Dendritic cell treated with granulocyte-macrophage colony-stimulating factor and Interleukin-4, amounts not matched to agents 40 ng/mL and 50 ng/mL, for 4 days (primary cell): ENCODE measurements at regions not wholly inside any gene's neighbourhood (a gene's known extent, or its start where the extent isn't known, plus 50 kb on each side); places are given as distances from the start of the nearest gene placed in this dataset.

Experiments
- H3K27ac Mint-ChIP-seq: one replicate; pipeline ENCODE4 v1.8.0; 2022; ENCODE audit warnings: mild to moderate bottlenecking, mixed read lengths
- H3K27me3 Mint-ChIP-seq: one replicate; pipeline ENCODE4 v1.8.0; 2022; ENCODE audit warnings: mild to moderate bottlenecking, mixed read lengths
- H3K36me3 Mint-ChIP-seq: one replicate; pipeline ENCODE4 v1.8.0; 2022; ENCODE audit warnings: low read depth, mixed read lengths
- H3K4me1 Mint-ChIP-seq: one replicate; pipeline ENCODE4 v1.8.0; 2022; ENCODE audit warnings: low read depth, mixed read lengths
- H3K4me3 Mint-ChIP-seq: one replicate; pipeline ENCODE4 v1.8.0; 2022; ENCODE audit warnings: mild to moderate bottlenecking, moderate library complexity, mixed read lengths
- H3K9me3 Mint-ChIP-seq: one replicate; pipeline ENCODE4 v1.8.0; 2022; ENCODE audit warnings: mixed read lengths
- intact Hi-C: fragments of 100-400 bp; cut with micrococcal nuclease; formaldehyde crosslinking; loops from one replicate; pipeline ENCODE4 v1.15.0; 2022

- Mint-ChIP-seq H3K36me3 (no peaks in the 10 kb centered on the region), H3K27me3 (no peaks in the 10 kb centered on the region), H3K4me3 (no peak overlapping the region), H3K4me1 (no peaks in the 10 kb centered on the region), H3K9me3 (peaks cover 19% of the 10 kb centered on the region), H3K27ac (no peak overlapping the region)
- intact Hi-C loops = no loop called here
Observed at GRCh38 chr4:123579961-123580360, 183.4 kb downstream of the SPRY1 start.

- Mint-ChIP-seq H3K27me3 (no peaks in the 10 kb centered on the region), H3K4me1 (no peaks in the 10 kb centered on the region), H3K36me3 (no peaks in the 10 kb centered on the region), H3K9me3 (peaks cover 19% of the 10 kb centered on the region), H3K27ac (no peak overlapping the region), H3K4me3 (no peak overlapping the region)
- intact Hi-C loops = no loop called here
Observed at GRCh38 chr4:123580981-123581664, 184.5 kb downstream of the SPRY1 start.

GRCh38 chr4:123581802-123582201, 185.2 kb downstream of the SPRY1 start:
- H3K36me3 Mint-ChIP-seq = no peaks in the 10 kb centered on the region
- intact Hi-C loops = no loop called here
- peaks cover 19% of the 10 kb centered on the region for H3K9me3 Mint-ChIP-seq
- no peak overlapping the region for H3K4me3 Mint-ChIP-seq
- no peaks in the 10 kb centered on the region for H3K4me1 Mint-ChIP-seq
- no peak overlapping the region for H3K27ac Mint-ChIP-seq
- no peaks in the 10 kb centered on the region for H3K27me3 Mint-ChIP-seq

GRCh38 chr4:123583043-123583442, 186.4 kb downstream of the SPRY1 start:
- intact Hi-C loops = no loop called here

GRCh38 chr4:123585111-123585510, 188.5 kb downstream of the SPRY1 start:
- intact Hi-C loops = no loop called here

More at GRCh38 chr4:123583043-123583442, 186.4 kb downstream of the SPRY1 start:
- Mint-ChIP-seq H3K27ac (no peak overlapping the region), H3K27me3 (no peaks in the 10 kb centered on the region), H3K4me3 (no peak overlapping the region), H3K4me1 (peaks cover 2% of the 10 kb centered on the region), H3K9me3 (peaks cover 19% of the 10 kb centered on the region), H3K36me3 (no peaks in the 10 kb centered on the region)

GRCh38 chr4:123587983-123588494, 191.4 kb downstream of the SPRY1 start:
- peaks cover 6% of the 10 kb centered on the region for H3K4me1 Mint-ChIP-seq
- no peaks in the 10 kb centered on the region for H3K27me3 Mint-ChIP-seq
- H3K4me3 Mint-ChIP-seq = no peak overlapping the region
- no peaks in the 10 kb centered on the region for H3K9me3 Mint-ChIP-seq
- H3K27ac Mint-ChIP-seq = no peak overlapping the region
- H3K36me3 Mint-ChIP-seq = no peaks in the 10 kb centered on the region
- intact Hi-C loops = no loop called here

More at GRCh38 chr4:123585111-123585510, 188.5 kb downstream of the SPRY1 start:
- H3K4me3 Mint-ChIP-seq = no peak overlapping the region
- no peaks in the 10 kb centered on the region for H3K27me3 Mint-ChIP-seq
- peaks cover 18% of the 10 kb centered on the region for H3K9me3 Mint-ChIP-seq
- no peaks in the 10 kb centered on the region for H3K36me3 Mint-ChIP-seq
- no peak overlapping the region for H3K27ac Mint-ChIP-seq
- peaks cover 6% of the 10 kb centered on the region for H3K4me1 Mint-ChIP-seq

- no peaks in the 10 kb centered on the region for H3K27me3 Mint-ChIP-seq
- no peak overlapping the region for H3K4me3 Mint-ChIP-seq
- H3K27ac Mint-ChIP-seq = no peak overlapping the region
- intact Hi-C loops = no loop called here
- no peaks in the 10 kb centered on the region for H3K36me3 Mint-ChIP-seq
- H3K4me1 Mint-ChIP-seq = peaks cover 6% of the 10 kb centered on the region
- H3K9me3 Mint-ChIP-seq = no peaks in the 10 kb centered on the region
Observed at GRCh38 chr4:123588631-123589241, 192.1 kb downstream of the SPRY1 start.

GRCh38 chr4:123589301-123589700, 192.7 kb downstream of the SPRY1 start:
- intact Hi-C loops = no loop called here
- Mint-ChIP-seq H3K36me3 (no peaks in the 10 kb centered on the region), H3K4me1 (peaks cover 6% of the 10 kb centered on the region), H3K27ac (no peak overlapping the region), H3K4me3 (no peak overlapping the region), H3K9me3 (no peaks in the 10 kb centered on the region), H3K27me3 (no peaks in the 10 kb centered on the region)

GRCh38 chr4:123591875-123592274, 195.3 kb downstream of the SPRY1 start:
- Mint-ChIP-seq H3K4me3 (no peak overlapping the region), H3K36me3 (no peaks in the 10 kb centered on the region), H3K27ac (no peak overlapping the region), H3K27me3 (no peaks in the 10 kb centered on the region), H3K4me1 (peaks cover 6% of the 10 kb centered on the region), H3K9me3 (no peaks in the 10 kb centered on the region)
- intact Hi-C loops = no loop called here

- Mint-ChIP-seq H3K27ac (no peak overlapping the region), H3K36me3 (no peaks in the 10 kb centered on the region), H3K4me1 (peaks cover 6% of the 10 kb centered on the region), H3K9me3 (no peaks in the 10 kb centered on the region), H3K27me3 (no peaks in the 10 kb centered on the region), H3K4me3 (no peak overlapping the region)
- intact Hi-C loops = no loop called here
Observed at GRCh38 chr4:123593655-123594054, 197.1 kb downstream of the SPRY1 start.

- intact Hi-C loops = no loop called here
- H3K9me3 Mint-ChIP-seq = no peaks in the 10 kb centered on the region
- no peaks in the 10 kb centered on the region for H3K36me3 Mint-ChIP-seq
- H3K27ac Mint-ChIP-seq = no peak overlapping the region
- peaks cover 24% of the 10 kb centered on the region for H3K4me1 Mint-ChIP-seq
- no peak overlapping the region for H3K4me3 Mint-ChIP-seq
- no peaks in the 10 kb centered on the region for H3K27me3 Mint-ChIP-seq
Observed at GRCh38 chr4:123596805-123597204, 200.2 kb downstream of the SPRY1 start.

- no peaks in the 10 kb centered on the region for H3K36me3 Mint-ChIP-seq
- H3K9me3 Mint-ChIP-seq = no peaks in the 10 kb centered on the region
- no peak overlapping the region for H3K4me3 Mint-ChIP-seq
- no peak overlapping the region for H3K27ac Mint-ChIP-seq
- H3K27me3 Mint-ChIP-seq = peaks cover 2% of the 10 kb centered on the region
- intact Hi-C loops = no loop called here
- H3K4me1 Mint-ChIP-seq = peaks cover 24% of the 10 kb centered on the region
Observed at GRCh38 chr4:123597586-123597985, 201.0 kb downstream of the SPRY1 start.

GRCh38 chr4:123598331-123598730, 201.7 kb downstream of the SPRY1 start:
- H3K27me3 Mint-ChIP-seq = peaks cover 2% of the 10 kb centered on the region
- no peaks in the 10 kb centered on the region for H3K36me3 Mint-ChIP-seq
- no peak overlapping the region for H3K27ac Mint-ChIP-seq
- intact Hi-C loops = no loop called here
- H3K4me3 Mint-ChIP-seq = no peak overlapping the region
- peaks cover 24% of the 10 kb centered on the region for H3K4me1 Mint-ChIP-seq
- H3K9me3 Mint-ChIP-seq = no peaks in the 10 kb centered on the region

- H3K27ac Mint-ChIP-seq = no peak overlapping the region
- H3K27me3 Mint-ChIP-seq = peaks cover 6% of the 10 kb centered on the region
- intact Hi-C loops = no loop called here
- H3K4me3 Mint-ChIP-seq = no peak overlapping the region
- no peaks in the 10 kb centered on the region for H3K9me3 Mint-ChIP-seq
- peaks cover 24% of the 10 kb centered on the region for H3K4me1 Mint-ChIP-seq
- no peaks in the 10 kb centered on the region for H3K36me3 Mint-ChIP-seq
Observed at GRCh38 chr4:123599061-123599919, 202.7 kb downstream of the SPRY1 start.
